Activated T-helper 9 cell treated with anti-CD3 and anti-CD28 coated beads, Interleukin-2, amount 50 U/mL, for 16 hours (primary cell): ENCODE measurements at regions not wholly inside any gene's neighbourhood (a gene's known extent, or its start where the extent isn't known, plus 50 kb on each side); places are given as distances from the start of the nearest gene placed in this dataset.

Source experiments
- DNase-seq: peaks from one replicate; pipeline ENCODE4 v3.0.0-alpha.2; 2020; ENCODE audit warnings: low read depth

GRCh38 chr19:33900817-33901216, 104.1 kb downstream of the KCTD15 start:
- DNase-seq: no peak

- no peak for DNase-seq
Observed at GRCh38 chr19:33902395-33902794, 105.7 kb downstream of the KCTD15 start.

- no peak for DNase-seq
Observed at GRCh38 chr19:33902802-33903488, 106.3 kb downstream of the KCTD15 start.

GRCh38 chr19:33903489-33903850, 106.8 kb downstream of the KCTD15 start:
- DNase-seq: no peak

GRCh38 chr19:33904681-33905080, 108.0 kb downstream of the KCTD15 start:
- DNase-seq: no peak

- no peak for DNase-seq
Observed at GRCh38 chr19:33905473-33905936, 108.8 kb downstream of the KCTD15 start.

- no peak for DNase-seq
Observed at GRCh38 chr19:33905937-33906577, 109.4 kb downstream of the KCTD15 start.

GRCh38 chr19:33906578-33907335, 110.1 kb downstream of the KCTD15 start:
- no peak for DNase-seq

GRCh38 chr19:33910922-33911321, 114.3 kb downstream of the KCTD15 start:
- no peak for DNase-seq

- no peak for DNase-seq
Observed at GRCh38 chr19:33914599-33914998, 117.9 kb downstream of the KCTD15 start.

- no peak for DNase-seq
Observed at GRCh38 chr19:33916792-33917191, 120.1 kb downstream of the KCTD15 start.

- no peak for DNase-seq
Observed at GRCh38 chr19:33919291-33919690, 122.6 kb downstream of the KCTD15 start.

GRCh38 chr19:33921165-33921564, 124.5 kb downstream of the KCTD15 start:
- no peak for DNase-seq

- DNase-seq: no peak
Observed at GRCh38 chr19:33926306-33926705, 129.6 kb downstream of the KCTD15 start.

GRCh38 chr19:33927789-33928457, 131.3 kb downstream of the KCTD15 start:
- no peak for DNase-seq

GRCh38 chr19:33928458-33928950, 131.8 kb downstream of the KCTD15 start:
- no peak for DNase-seq

GRCh38 chr19:33933931-33934330, 137.3 kb downstream of the KCTD15 start:
- DNase-seq: no peak

GRCh38 chr19:33938821-33939220, 142.2 kb downstream of the KCTD15 start:
- DNase-seq: no peak

GRCh38 chr19:33941133-33941532, 144.5 kb downstream of the KCTD15 start:
- DNase-seq: no peak

- DNase-seq: no peak
Observed at GRCh38 chr19:33946535-33947264, 150.0 kb downstream of the KCTD15 start.

GRCh38 chr19:33947265-33947964, 150.7 kb downstream of the KCTD15 start:
- no peak for DNase-seq
